ENCODE measurements at regions not wholly inside any gene's neighbourhood (a gene's known extent, or its start where the extent isn't known, plus 50 kb on each side); places are given as distances from the start of the nearest gene placed in this dataset.

DNA sequence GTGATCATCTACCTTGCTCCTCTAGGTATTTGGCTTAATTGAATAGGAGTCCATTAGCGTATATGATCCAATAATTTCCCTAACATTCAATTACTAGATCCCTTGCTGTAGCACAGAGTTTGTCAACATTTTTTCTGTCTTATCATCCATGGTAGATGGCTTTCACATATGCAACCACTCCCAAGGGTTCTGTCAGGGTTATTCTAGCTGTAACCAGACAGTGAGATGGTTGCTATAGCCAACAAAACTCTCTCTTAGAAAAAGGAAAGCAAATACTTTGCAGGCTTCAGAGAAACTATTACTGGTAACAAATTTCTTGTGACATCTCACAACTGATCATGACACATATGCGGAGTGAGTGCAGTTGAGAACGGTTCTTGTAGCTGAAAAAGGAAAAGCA lies 96.2 kb upstream of the EFNA5 start:
- TF ChIP-seq JUND (IDR thresholded peaks at IDR 0.05; ENCODE audit: low read depth, low read length) (no peak), CREM (IDR thresholded peaks at IDR 0.05; ENCODE audit: low read depth) (no peak), E4F1 (IDR thresholded peaks at IDR 0.05; ENCODE audit: borderline replicate concordance, partially characterized antibody) (no peak), GABPA (IDR thresholded peaks at IDR 0.05; ENCODE audit: low read depth) (no peak), PBX3 (IDR thresholded peaks at IDR 0.05; ENCODE audit: insufficient replicate concordance, low read depth, low read length) (no peak), BCL11A (IDR thresholded peaks at IDR 0.05; ENCODE audit: low read depth, low read length) (no peak)
- TF ChIP-seq, protein P1, sequence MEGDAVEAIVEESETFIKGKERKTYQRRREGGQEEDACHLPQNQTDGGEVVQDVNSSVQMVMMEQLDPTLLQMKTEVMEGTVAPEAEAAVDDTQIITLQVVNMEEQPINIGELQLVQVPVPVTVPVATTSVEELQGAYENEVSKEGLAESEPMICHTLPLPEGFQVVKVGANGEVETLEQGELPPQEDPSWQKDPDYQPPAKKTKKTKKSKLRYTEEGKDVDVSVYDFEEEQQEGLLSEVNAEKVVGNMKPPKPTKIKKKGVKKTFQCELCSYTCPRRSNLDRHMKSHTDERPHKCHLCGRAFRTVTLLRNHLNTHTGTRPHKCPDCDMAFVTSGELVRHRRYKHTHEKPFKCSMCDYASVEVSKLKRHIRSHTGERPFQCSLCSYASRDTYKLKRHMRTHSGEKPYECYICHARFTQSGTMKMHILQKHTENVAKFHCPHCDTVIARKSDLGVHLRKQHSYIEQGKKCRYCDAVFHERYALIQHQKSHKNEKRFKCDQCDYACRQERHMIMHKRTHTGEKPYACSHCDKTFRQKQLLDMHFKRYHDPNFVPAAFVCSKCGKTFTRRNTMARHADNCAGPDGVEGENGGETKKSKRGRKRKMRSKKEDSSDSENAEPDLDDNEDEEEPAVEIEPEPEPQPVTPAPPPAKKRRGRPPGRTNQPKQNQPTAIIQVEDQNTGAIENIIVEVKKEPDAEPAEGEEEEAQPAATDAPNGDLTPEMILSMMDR (IDR thresholded peaks at IDR 0.05 in 2 of 3, conservative IDR thresholded peaks at IDR 0.05 in 1 of 3; ENCODE audit: control insufficient read depth in 2 of 3, extremely low read depth in 1 of 3, insufficient read depth in 1 of 3, low read depth in 3 of 3, low read length in 3 of 3) = no peak
- TF ChIP-seq, protein P2, sequence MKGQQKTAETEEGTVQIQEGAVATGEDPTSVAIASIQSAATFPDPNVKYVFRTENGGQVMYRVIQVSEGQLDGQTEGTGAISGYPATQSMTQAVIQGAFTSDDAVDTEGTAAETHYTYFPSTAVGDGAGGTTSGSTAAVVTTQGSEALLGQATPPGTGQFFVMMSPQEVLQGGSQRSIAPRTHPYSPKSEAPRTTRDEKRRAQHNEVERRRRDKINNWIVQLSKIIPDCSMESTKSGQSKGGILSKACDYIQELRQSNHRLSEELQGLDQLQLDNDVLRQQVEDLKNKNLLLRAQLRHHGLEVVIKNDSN (IDR thresholded peaks at IDR 0.05; ENCODE audit: borderline replicate concordance, extremely low read length, insufficient read depth, low read depth, low read length) = no peak

All from GM12878 (cell line).